GM19239 (cell line): ENCODE measurements at regions not wholly inside any gene's neighbourhood (a gene's known extent, or its start where the extent isn't known, plus 50 kb on each side); places are given as distances from the start of the nearest gene placed in this dataset.
"Not testable (repeated sequence)": the region's sequence is repeated elsewhere in the genome, so short reads cannot be mapped to it uniquely, and the experiment has no call there.

ENCODE experiments used
- DNase-seq: peaks from one replicate; pipeline ENCODE4 v3.0.0; 2011; ENCODE audit warnings: low spot score; ENCODE audit not compliant: insufficient read length
- FAIRE-seq: peaks from 2 replicates; lab custom pipeline; 2011; peaks lifted over from hg19 to GRCh38; lab: Jason Lieb, UNC

- no peak for FAIRE-seq
Measured at GRCh38 chrX:40976981-40977380, 108.3 kb upstream of the USP9X start.

GRCh38 chrX:40984962-40985361, 100.3 kb upstream of the USP9X start:
- FAIRE-seq: no peak
- no peak for DNase-seq

More at GRCh38 chrX:40976981-40977380, 108.3 kb upstream of the USP9X start:
- DNase-seq: no peak

- FAIRE-seq: no peak
- DNase-seq: no peak
Measured at GRCh38 chrX:40987413-40987812, 97.8 kb upstream of the USP9X start.

- FAIRE-seq (no peak), DNase-seq (no peak)
Measured at GRCh38 chrX:40988100-40988499, 97.1 kb upstream of the USP9X start.

GRCh38 chrX:40993395-40993794, 91.8 kb upstream of the USP9X start:
- not testable (repeated sequence) for FAIRE-seq

GRCh38 chrX:40996886-40997530, 88.2 kb upstream of the USP9X start:
- peak; percentile 80 for FAIRE-seq
- DNase-seq: no peak

More at GRCh38 chrX:40993395-40993794, 91.8 kb upstream of the USP9X start:
- not testable (repeated sequence) for DNase-seq

- FAIRE-seq: no peak
Measured at GRCh38 chrX:40998123-40998522, 87.1 kb upstream of the USP9X start.

GRCh38 chrX:41001327-41001726, 83.9 kb upstream of the USP9X start:
- DNase-seq (no peak), FAIRE-seq (no peak)

More at GRCh38 chrX:40998123-40998522, 87.1 kb upstream of the USP9X start:
- DNase-seq: no peak

- FAIRE-seq: no peak
- no peak for DNase-seq
Measured at GRCh38 chrX:41002026-41002425, 83.2 kb upstream of the USP9X start.

- DNase-seq (no peak), FAIRE-seq (no peak)
Measured at GRCh38 chrX:41003506-41004270, 81.6 kb upstream of the USP9X start.

GRCh38 chrX:41005445-41005992, 79.7 kb upstream of the USP9X start:
- DNase-seq (no peak), FAIRE-seq (no peak)

GRCh38 chrX:41009850-41010846, 75.1 kb upstream of the USP9X start:
- peak; percentile 18 for FAIRE-seq
- peak; percentile 12 for DNase-seq

- no peak for FAIRE-seq
- DNase-seq: no peak
Measured at GRCh38 chrX:41014776-41015360, 70.4 kb upstream of the USP9X start.

- not testable (repeated sequence) for DNase-seq, FAIRE-seq
Measured at GRCh38 chrX:41017785-41018184, 67.5 kb upstream of the USP9X start.

GRCh38 chrX:41018391-41019040, 66.7 kb upstream of the USP9X start:
- FAIRE-seq: not testable (repeated sequence)

GRCh38 chrX:41019041-41019392, 66.2 kb upstream of the USP9X start:
- no peak for FAIRE-seq
- no peak for DNase-seq

More at GRCh38 chrX:41018391-41019040, 66.7 kb upstream of the USP9X start:
- not testable (repeated sequence) for DNase-seq

GRCh38 chrX:41022566-41022965, 62.7 kb upstream of the USP9X start:
- no peak for DNase-seq
- no peak for FAIRE-seq

GRCh38 chrX:41023098-41023497, 62.1 kb upstream of the USP9X start:
- DNase-seq: no peak
- FAIRE-seq: no peak

- not testable (repeated sequence) for DNase-seq, FAIRE-seq
Measured at GRCh38 chrX:41024335-41024734, 60.9 kb upstream of the USP9X start.
